PC-3 (cell line): ENCODE measurements at regions not wholly inside any gene's neighbourhood (a gene's known extent, or its start where the extent isn't known, plus 50 kb on each side); places are given as distances from the start of the nearest gene placed in this dataset.

Experiments
- EZH2 ChIP-seq: fragments of 300-600 bp; sonication (generic); IDR thresholded peaks from one replicate; pipeline ENCODE4 v1.6.1; 2017; ENCODE audit warnings: antibody characterized with exemption, mild to moderate bottlenecking, low read length; ENCODE audit not compliant: unreplicated experiment
- EZH2phosphoT487 ChIP-seq: fragments of 300-600 bp; sonication (generic); IDR thresholded peaks from 2 replicates; pipeline ENCODE4 v1.6.1; 2018; ENCODE audit warnings: mild to moderate bottlenecking, antibody characterized with exemption, low read length, borderline replicate concordance
- TF ChIP-seq, protein P1 (sequence below): fragments of 300-600 bp; sonication (generic); conservative IDR thresholded peaks from 2 replicates; pipeline ENCODE4 v1.5.1; 2017; ENCODE audit warnings: antibody characterized with exemption, low read depth, mild to moderate bottlenecking, low read length

DNA sequence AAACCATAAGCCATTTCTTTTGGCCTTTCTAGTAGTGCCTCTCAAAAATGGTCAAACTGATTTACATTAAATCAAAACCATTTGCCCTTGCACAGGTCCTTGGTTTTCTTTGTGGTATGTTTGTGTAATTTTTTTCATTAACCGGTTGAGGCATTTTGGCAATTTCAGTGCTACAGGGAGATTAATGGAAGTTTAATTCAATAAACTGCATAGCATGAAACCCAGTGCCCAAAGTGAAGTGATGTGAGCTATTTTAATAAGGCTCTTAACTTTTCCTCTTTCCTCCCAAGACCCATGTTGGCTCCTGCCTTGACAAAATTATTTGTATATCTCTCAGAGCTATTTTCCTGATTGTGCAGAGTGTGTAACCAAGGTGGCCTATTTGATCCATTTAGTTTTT, 326.2 kb upstream of the SEMA6A start:
- TF ChIP-seq, protein P1, sequence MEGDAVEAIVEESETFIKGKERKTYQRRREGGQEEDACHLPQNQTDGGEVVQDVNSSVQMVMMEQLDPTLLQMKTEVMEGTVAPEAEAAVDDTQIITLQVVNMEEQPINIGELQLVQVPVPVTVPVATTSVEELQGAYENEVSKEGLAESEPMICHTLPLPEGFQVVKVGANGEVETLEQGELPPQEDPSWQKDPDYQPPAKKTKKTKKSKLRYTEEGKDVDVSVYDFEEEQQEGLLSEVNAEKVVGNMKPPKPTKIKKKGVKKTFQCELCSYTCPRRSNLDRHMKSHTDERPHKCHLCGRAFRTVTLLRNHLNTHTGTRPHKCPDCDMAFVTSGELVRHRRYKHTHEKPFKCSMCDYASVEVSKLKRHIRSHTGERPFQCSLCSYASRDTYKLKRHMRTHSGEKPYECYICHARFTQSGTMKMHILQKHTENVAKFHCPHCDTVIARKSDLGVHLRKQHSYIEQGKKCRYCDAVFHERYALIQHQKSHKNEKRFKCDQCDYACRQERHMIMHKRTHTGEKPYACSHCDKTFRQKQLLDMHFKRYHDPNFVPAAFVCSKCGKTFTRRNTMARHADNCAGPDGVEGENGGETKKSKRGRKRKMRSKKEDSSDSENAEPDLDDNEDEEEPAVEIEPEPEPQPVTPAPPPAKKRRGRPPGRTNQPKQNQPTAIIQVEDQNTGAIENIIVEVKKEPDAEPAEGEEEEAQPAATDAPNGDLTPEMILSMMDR: no peak
- no peak for TF ChIP-seq EZH2phosphoT487
- TF ChIP-seq EZH2: no peak
